HG03442 (cell line): ENCODE measurements at regions not wholly inside any gene's neighbourhood (a gene's known extent, or its start where the extent isn't known, plus 50 kb on each side); places are given as distances from the start of the nearest gene placed in this dataset.

Source experiments
- ATAC-seq: cut with Tn5 transposase; IDR thresholded peaks from one replicate; pipeline ENCODE4 v1.9.1; 2021; ENCODE audit warnings: mild to moderate bottlenecking, moderate library complexity; ENCODE audit not compliant: unreplicated experiment

- no peak for ATAC-seq
These were observed 117.5 kb upstream of the PPP2R3A start for GRCh38 chr3:135848051-135848450.

GRCh38 chr3:135849827-135850226 lies 115.7 kb upstream of the PPP2R3A start:
- ATAC-seq = no peak

GRCh38 chr3:135851201-135852081 lies 114.1 kb upstream of the PPP2R3A start:
- no peak for ATAC-seq

GRCh38 chr3:135853981-135854380 lies 111.5 kb upstream of the PPP2R3A start:
- no peak for ATAC-seq

- ATAC-seq = no peak
These were observed 104.8 kb upstream of the PPP2R3A start for GRCh38 chr3:135860761-135861160.

GRCh38 chr3:135862361-135862760 lies 103.2 kb upstream of the PPP2R3A start:
- ATAC-seq = no peak

- ATAC-seq = no peak
These were observed 101.5 kb upstream of the PPP2R3A start for GRCh38 chr3:135864060-135864459.

- no peak for ATAC-seq
These were observed 100.4 kb upstream of the PPP2R3A start for GRCh38 chr3:135865085-135865484.

GRCh38 chr3:135865553-135865952 lies 100.0 kb upstream of the PPP2R3A start:
- no peak for ATAC-seq

- ATAC-seq = no peak
These were observed 97.6 kb upstream of the PPP2R3A start for GRCh38 chr3:135867911-135868310.

- ATAC-seq = no peak
These were observed 96.7 kb upstream of the PPP2R3A start for GRCh38 chr3:135868801-135869200.

- ATAC-seq = no peak
These were observed 96.0 kb upstream of the PPP2R3A start for GRCh38 chr3:135869439-135870105.

- no peak for ATAC-seq
These were observed 94.2 kb upstream of the PPP2R3A start for GRCh38 chr3:135871311-135871710.

- ATAC-seq = no peak
These were observed 91.5 kb upstream of the PPP2R3A start for GRCh38 chr3:135874035-135874434.

- no peak for ATAC-seq
These were observed 87.0 kb upstream of the PPP2R3A start for GRCh38 chr3:135878501-135878900.

- no peak for ATAC-seq
These were observed 79.6 kb upstream of the PPP2R3A start for GRCh38 chr3:135885885-135886284.

GRCh38 chr3:135887220-135887619 lies 78.3 kb upstream of the PPP2R3A start:
- ATAC-seq = no peak

GRCh38 chr3:135889443-135889842 lies 76.1 kb upstream of the PPP2R3A start:
- no peak for ATAC-seq

GRCh38 chr3:135891121-135891520 lies 74.4 kb upstream of the PPP2R3A start:
- no peak for ATAC-seq

- ATAC-seq = no peak
These were observed 70.3 kb upstream of the PPP2R3A start for GRCh38 chr3:135895106-135895733.

- ATAC-seq = no peak
These were observed 69.8 kb upstream of the PPP2R3A start for GRCh38 chr3:135895734-135896121.

- no peak for ATAC-seq
These were observed 68.9 kb upstream of the PPP2R3A start for GRCh38 chr3:135896613-135897012.
